HL-60/S4 treated with phorbol 12-myristate 13-acetate at 8.2 ng/mL for 4 days and 3 days (cell line): ENCODE measurements at regions not wholly inside any gene's neighbourhood (a gene's known extent, or its start where the extent isn't known, plus 50 kb on each side); places are given as distances from the start of the nearest gene placed in this dataset.

Experiments
- in situ Hi-C: fragments of 300-500 bp; cut with MboI; formaldehyde crosslinking; loops from 2 replicates; pipeline ENCODE4 v1.15.0; 2022; ENCODE audit warnings: low sequenced_read_pairs

- in situ Hi-C loops: no loop called here
These were observed 151.1 kb downstream of the DMRT2 start for GRCh38 chr9:1201262-1201661.

GRCh38 chr9:1201901-1202300 is 151.7 kb downstream of the DMRT2 start:
- in situ Hi-C loops: no loop called here

GRCh38 chr9:1202512-1203280 is 152.5 kb downstream of the DMRT2 start:
- in situ Hi-C loops: no loop called here

DNA sequence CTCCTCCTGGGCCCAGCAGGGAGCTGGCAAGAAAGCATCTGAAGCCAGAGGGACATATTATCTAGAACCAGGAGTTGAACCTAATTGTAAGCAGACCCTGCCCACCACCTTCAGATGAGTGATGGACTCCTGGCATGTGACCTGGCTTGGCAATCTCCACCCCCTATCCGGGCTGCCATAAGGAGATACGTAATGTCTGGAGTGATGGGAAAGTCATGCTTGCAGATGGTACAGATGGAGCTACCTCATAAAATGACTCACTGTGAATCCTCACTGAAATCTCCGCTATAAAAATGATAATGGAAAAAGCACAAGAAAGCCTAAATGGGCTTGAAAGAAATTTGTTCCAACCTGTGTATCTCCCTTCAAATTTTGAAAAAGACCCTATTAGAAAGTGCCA is 157.5 kb downstream of the DMRT2 start:
- in situ Hi-C loops: no loop called here

- in situ Hi-C loops: no loop called here
These were observed 158.0 kb downstream of the DMRT2 start for GRCh38 chr9:1208157-1208556.

DNA sequence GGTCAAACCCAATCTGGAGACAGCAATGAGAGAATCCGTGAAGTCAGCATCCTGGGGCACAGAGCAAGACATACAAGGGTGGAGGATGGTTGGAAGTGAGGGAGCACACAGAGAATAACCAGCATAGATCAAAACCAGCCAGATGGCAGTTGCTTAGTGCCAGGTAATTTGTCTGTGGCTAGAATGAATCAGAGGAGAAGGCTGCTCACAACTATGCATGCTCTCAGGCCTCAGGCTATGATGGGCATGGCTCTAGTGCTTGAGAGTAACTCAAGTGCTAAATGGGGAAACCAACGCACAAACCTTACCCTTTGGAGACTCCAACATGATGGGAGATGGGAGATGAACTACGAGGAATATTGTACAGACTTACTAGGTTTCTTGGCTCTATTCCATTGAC is 160.8 kb downstream of the DMRT2 start:
- in situ Hi-C loops: no loop called here

DNA sequence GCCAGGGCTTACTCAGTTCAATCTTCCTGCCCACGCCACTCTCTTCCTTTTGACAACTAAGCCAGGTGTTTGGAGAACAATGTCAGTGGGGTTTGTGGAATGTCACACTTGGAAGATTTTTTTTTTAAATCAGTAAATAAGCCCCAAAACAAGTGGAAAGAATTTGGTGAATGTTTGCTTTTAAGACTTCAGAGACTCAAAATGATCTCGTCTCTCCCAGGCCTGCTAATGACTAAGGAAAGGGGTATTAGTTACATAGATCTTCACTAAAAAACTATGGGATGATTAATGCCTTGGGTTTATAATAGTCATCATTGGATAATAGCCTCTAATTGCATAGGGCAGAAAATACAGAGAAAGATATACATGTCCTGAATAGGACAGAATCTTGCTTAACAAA is 166.4 kb downstream of the DMRT2 start:
- in situ Hi-C loops: no loop called here

GRCh38 chr9:1217076-1217475 is 166.9 kb downstream of the DMRT2 start:
- in situ Hi-C loops: no loop called here

DNA sequence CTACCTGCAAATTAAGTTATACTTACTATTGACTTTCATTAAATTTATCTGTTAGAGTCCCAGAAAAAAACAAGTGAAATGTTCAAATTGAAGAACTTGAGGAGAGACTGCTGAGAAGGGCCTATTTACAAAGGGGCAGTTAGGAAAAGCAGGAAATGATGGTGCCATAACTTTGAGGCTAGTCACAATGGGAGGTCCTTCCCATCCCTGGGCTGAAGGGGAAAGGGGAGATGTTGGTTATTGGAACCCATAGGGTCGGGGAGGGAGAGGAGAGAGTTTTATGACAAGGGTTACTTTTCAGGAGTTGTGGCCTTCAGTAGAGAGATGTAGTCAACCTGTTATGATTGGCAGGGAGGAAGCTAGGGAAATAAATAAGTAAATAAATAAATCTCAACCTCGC is 169.1 kb downstream of the DMRT2 start:
- in situ Hi-C loops: no loop called here

DNA sequence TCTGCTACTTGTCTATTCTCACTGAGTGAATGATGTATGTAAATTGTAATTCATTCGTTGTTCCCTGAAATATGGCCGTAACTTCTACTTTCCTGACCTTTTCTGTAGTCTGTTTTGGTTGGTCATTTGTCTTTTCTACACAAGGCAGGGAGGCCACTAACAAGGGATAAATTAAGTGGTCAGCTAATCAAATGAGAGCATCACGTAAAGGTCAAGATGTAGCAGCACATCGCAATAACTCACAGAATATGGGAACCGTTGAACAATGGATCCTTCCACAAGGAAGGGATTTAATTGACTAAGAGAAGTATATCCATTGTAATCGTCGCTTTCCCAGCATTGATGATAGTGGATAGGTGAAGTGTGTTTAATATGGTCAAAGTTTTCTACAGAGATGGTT is 171.1 kb downstream of the DMRT2 start:
- in situ Hi-C loops: no loop called here

- in situ Hi-C loops: no loop called here
These were observed 172.4 kb downstream of the DMRT2 start for GRCh38 chr9:1222511-1222910.

DNA sequence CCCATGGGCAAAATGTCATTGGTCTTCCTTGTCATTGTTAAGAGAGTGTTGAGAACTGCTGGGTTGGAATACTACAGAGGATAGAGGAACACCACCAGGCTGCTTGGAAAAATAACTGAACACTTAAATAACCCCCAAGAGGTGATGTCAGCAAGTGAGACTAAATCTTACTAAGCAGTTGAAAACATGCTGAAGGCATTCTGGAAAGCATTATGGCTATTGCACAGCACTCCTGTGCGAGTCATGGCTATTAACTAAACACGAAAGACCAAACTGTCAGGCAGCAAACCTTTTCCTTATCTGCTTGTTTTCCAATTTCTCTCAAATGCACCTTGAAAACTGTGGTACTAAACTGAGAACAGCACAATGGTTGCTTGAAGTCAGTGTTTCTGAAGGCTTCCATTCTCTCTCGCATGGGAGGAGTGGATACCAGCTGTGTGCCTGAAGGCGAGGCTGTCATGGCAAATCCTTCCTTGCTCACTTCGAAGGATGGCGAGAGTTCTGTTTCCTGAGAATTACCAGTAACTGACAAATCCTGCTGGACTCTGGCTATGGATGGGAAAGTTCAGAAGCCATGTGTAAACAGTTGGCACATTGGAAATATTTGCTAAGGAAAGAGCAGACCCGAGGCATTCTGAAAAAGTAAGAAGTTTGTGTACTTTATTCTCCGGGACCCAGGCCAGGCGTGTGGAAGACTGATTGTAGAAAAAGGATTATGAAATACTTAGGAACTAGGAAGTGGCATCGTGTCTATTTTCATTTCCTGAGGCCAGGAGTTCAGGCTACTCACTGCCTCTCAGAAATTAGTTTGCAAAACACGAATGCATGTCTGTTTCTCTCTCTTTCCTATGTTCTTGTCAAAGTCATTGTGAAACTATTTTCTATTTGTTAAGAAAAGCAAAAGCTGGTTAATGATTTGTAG is 182.1 kb downstream of the DMRT2 start:
- in situ Hi-C loops: no loop called here

DNA sequence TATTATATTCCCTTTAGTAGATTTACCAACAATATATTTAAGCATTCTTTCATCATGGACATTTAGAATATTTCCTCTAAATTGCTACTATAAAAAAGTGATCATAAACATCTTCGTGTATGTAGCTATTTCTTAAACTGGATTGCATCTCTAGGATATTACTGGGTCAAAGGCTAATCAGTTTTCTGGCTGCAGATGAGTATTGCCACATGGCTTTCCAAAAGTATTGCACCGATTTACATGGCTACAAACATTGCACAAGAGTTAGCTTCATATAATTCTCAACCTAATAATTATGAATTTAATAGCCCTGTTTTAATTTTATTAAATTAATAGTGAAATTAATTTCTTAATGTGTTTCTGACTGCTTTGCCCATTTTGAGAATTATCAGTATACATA is 183.4 kb downstream of the DMRT2 start:
- in situ Hi-C loops: no loop called here

DNA sequence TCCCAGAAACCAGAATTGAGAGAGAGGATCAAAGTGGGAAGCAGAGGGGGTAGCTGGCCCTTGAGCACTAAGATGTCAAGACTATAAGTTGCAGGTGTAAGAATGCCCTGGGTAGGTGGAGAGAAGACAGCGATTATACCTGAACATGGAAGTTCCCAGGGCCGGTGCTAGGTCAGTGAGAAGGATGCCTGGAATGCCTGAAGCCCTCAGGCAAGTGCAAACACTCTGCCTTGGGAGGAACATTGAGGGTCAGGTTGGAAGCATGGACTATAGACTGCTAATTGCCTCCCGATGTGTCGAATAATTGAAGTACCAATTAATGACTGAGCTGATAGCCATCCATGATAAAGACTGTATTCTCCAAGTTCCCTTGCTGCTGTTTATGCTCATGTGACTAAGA is 185.5 kb downstream of the DMRT2 start:
- in situ Hi-C loops: no loop called here

DNA sequence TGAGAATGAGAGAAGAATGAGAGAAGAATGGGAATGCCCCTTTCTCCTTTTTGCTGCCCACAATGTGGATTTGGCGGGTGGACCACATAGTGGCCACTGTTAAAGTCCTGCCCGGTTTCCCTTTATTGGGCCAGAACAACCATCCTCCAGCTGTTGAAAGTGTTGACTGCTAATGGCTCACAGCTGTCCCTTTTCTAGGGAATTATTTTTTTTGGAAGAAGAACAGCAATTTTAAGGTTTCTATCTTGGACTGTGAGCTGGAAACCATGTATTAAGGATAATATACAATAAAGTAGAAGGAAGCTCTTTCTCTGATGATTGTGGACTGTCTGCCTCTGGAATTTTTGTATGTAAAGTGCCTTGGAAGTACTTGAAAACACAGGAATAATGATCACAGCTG is 185.9 kb downstream of the DMRT2 start:
- in situ Hi-C loops: no loop called here

- in situ Hi-C loops: no loop called here
These were observed 188.2 kb downstream of the DMRT2 start for GRCh38 chr9:1238407-1238806.

DNA sequence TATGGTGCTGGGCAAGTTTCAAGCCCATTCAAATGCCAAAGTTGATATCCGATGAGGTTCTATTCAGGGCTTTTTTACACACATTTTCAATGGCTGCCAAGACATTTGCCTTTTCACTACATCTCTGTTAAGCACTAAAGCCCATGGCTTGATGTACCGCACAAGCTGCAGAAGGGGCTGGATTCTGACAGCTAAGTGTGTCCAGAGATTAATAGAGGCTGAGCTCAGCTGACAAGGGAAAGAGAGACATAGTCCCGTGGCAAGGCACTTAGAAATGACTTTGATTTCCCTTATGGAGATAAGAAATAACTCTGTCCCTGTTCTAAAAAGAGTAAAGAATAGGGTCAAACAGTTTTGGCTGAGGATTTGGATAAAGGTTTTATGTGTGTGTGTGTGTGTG is 198.6 kb downstream of the DMRT2 start:
- in situ Hi-C loops: no loop called here

- in situ Hi-C loops: no loop called here
These were observed 203.2 kb downstream of the DMRT2 start for GRCh38 chr9:1253064-1253979.

DNA sequence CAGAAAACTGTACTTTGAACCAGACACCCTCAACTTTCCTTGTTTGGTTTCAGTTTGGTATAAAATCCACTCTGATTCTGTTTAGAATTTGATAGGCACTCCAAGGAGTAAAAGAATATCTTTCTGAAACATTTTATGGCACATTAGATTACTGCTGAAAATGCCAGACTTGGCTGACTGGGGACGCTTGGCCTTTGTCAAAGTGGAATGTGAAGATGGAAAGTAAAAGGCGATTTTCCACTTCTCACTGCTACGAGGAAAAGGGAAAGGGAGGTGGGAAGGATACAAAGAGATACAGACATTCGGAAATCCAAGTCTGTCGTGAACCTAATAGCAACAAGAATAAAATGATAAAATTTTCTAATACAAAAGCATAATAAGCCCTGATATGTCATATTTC is 203.9 kb downstream of the DMRT2 start:
- in situ Hi-C loops: no loop called here

- in situ Hi-C loops: no loop called here
These were observed 206.0 kb downstream of the DMRT2 start for GRCh38 chr9:1256178-1256577.

GRCh38 chr9:1261266-1261665 is 211.1 kb downstream of the DMRT2 start:
- in situ Hi-C loops: no loop called here
